LNCaP clone FGC (cell line): ENCODE measurements at regions not wholly inside any gene's neighbourhood (a gene's known extent, or its start where the extent isn't known, plus 50 kb on each side); places are given as distances from the start of the nearest gene placed in this dataset.

Experiments used
- DNase-seq: peaks from one replicate; pipeline ENCODE4 v3.0.0-alpha.2; 2011; ENCODE audit warnings: low read depth
- H3K4me3 ChIP-seq: 2 replicates; pipeline ENCODE4 v1.5.1; 2011; ENCODE audit warnings: mild to moderate bottlenecking, low read depth, low read length, control low read depth
- CTCF ChIP-seq: IDR thresholded peaks from 2 replicates; pipeline ENCODE4 v1.5.1; 2012; ENCODE audit warnings: mild to moderate bottlenecking; ENCODE audit not compliant: control insufficient read depth, insufficient read depth; ENCODE audit errors: extremely low read depth

DNA sequence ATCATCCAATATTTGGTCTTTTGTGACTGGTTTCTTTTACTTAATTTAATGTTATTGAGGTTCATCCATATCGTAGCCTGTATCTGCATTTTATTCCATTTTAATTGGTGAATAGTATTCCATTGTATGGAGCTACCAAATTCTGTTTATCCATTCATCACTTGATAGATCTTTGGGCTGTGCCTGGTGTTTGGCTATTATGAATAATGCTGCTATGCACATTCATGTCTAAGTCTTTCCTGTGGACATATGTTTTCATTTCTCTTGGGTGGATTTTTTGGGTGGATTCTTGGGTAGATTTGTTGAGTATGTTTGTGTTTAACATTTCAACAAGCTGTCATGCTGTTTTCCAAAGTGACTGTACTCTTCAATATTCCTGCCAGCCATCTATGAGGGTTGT is 52.5 kb upstream of the NEDD4L start:
- no peak overlapping the region for H3K4me3 ChIP-seq
- no peak for TF ChIP-seq CTCF
- DNase-seq: no peak

- no peak overlapping the region for H3K4me3 ChIP-seq
- no peak for DNase-seq
- TF ChIP-seq CTCF: no peak
Observed at GRCh38 chr18:57989536-57989935, 54.5 kb upstream of the NEDD4L start.

GRCh38 chr18:57984490-57985115 is 59.4 kb upstream of the NEDD4L start:
- no peak overlapping the region for H3K4me3 ChIP-seq
- TF ChIP-seq CTCF: no peak
- no peak for DNase-seq

- H3K4me3 ChIP-seq: no peak overlapping the region
- no peak for DNase-seq
- TF ChIP-seq CTCF: no peak
Observed at GRCh38 chr18:57983965-57984364, 60.1 kb upstream of the NEDD4L start.

GRCh38 chr18:57983472-57983871 is 60.6 kb upstream of the NEDD4L start:
- H3K4me3 ChIP-seq: no peak overlapping the region
- TF ChIP-seq CTCF: no peak
- DNase-seq: no peak

DNA sequence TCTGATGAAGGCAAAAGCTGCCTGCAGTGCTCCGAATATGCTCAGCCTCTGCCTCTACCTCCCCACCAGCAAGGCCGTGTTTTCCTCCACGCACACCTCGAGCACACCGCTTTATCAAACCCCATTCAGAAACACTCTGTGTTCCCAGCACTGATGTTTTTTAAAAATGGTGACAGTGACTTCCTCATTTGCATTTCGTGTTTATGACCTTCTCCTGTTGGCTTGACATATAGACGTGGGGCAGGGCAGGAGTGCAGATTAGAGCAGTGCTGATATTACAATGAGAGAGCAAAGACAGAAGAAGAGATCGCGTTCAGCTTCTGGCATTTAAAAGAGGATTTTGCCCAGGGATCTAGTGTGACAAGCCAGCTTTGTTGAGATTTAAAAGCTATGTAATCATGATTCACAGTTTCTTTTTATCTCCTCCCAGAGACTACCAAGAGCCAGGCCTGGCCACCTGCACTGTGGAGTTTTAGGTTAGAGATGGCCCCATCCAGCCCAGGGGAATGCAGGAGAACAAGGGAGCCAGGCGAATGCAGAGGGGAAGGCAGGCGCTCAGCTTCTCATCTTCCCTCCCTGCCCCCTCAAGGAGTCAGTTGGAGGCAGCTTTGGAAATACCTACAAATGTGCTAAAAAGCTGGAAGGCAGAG is 61.5 kb upstream of the NEDD4L start:
- TF ChIP-seq CTCF: no peak
- DNase-seq: no peak

More for the DNA sequence above, 61.5 kb upstream of the NEDD4L start:
- H3K4me3 ChIP-seq: no peak overlapping the region
